Adipocyte (in vitro differentiated cells): ENCODE measurements at regions not wholly inside any gene's neighbourhood (a gene's known extent, or its start where the extent isn't known, plus 50 kb on each side); places are given as distances from the start of the nearest gene placed in this dataset.

Source experiments
- DNase-seq: peaks from one replicate; pipeline ENCODE4 v3.0.0-alpha.2; 2015; ENCODE audit warnings: low read depth
- H3K27me3 ChIP-seq: replicated peaks from 2 replicates; pipeline ENCODE4 v1.7.0; 2013; ENCODE audit warnings: mild to moderate bottlenecking, low read length, moderate library complexity; ENCODE audit not compliant: control insufficient read depth, insufficient read depth
- H3K36me3 ChIP-seq: 2 replicates; pipeline ENCODE4 v1.7.0; 2013; ENCODE audit warnings: low read length, mild to moderate bottlenecking, moderate library complexity; ENCODE audit not compliant: control insufficient read depth, insufficient read depth, severe bottlenecking
- H3K4me1 ChIP-seq: 2 replicates; pipeline ENCODE4 v1.7.0; 2013; ENCODE audit warnings: mild to moderate bottlenecking, low read length, moderate library complexity; ENCODE audit not compliant: control insufficient read depth, insufficient read depth
- H3K4me3 ChIP-seq: 2 replicates; pipeline ENCODE4 v1.7.0; 2013; ENCODE audit warnings: mild to moderate bottlenecking, low read length, moderate library complexity
- H3K9ac ChIP-seq: 2 replicates; pipeline ENCODE4 v1.7.0; 2013; ENCODE audit warnings: mild to moderate bottlenecking, low read length, moderate library complexity
- H3K9me3 ChIP-seq: 2 replicates; pipeline ENCODE4 v1.7.0; 2013; ENCODE audit warnings: mild to moderate bottlenecking, low read length, moderate library complexity; ENCODE audit not compliant: control insufficient read depth

DNA sequence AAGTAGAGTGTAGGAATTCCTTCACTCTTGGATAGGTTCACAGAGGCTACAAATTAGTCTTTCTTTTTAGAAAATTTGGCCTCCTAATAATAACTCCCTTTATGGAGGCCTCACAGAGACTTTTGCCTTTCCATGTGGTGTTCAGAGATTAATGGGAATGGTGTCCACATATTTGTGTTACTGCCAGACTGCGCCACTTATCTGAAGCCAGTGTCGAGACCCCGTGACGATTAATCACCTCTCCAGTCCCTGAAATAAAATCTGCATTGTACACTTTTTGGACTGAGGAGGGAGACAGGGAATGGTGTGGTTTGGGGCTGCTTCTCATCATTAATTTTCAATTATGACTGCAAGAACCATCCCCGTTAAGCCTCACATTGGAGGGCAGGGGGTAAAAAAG is 980.5 kb downstream of the FLRT2 start:
- Histone ChIP-seq H3K36me3 (no peaks in the 10 kb centered on the region), H3K4me3 (no peak overlapping the region), H3K27me3 (no peaks in the 10 kb centered on the region), H3K9me3 (no peaks in the 10 kb centered on the region), H3K9ac (no peak overlapping the region), H3K4me1 (no peaks in the 10 kb centered on the region)
- no peak for DNase-seq

DNA sequence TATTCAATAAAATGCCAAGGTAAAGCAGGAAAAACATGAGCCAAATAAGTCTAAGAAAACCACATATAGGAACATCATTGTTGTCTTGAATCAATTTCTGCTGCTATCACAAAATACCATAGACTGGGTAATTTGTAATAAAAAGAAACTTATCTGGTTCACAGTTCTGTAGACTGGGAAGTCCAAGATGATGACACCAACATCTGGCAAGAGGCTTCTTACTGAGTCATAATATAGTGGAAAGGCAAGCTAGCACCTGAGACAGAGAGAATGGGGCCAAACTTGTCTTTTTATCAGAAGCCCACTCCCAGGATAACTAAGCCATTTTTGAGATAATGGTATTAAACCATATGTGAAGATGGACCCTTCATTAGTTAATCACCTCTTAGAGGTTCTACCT is 975.9 kb downstream of the FLRT2 start:
- no peaks in the 10 kb centered on the region for H3K9me3 ChIP-seq

DNA sequence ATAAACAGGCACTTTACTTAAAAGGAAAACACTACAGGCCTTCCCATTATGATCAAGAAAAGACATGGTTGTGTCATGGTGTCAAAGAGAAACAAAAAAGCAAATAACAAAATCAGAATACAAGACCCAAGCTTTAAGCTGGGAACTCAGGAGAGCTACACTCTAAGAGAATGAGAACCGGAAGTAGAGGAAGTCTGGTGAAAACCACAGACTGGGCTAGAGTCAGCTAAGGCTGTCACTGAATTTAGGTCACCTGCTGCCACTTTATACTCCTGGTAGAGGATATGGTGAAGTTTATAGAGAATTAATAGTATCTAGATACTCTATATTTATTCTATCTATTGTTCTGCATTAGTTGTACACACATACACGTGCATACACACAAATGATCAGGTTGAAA is 971.7 kb downstream of the FLRT2 start:
- H3K4me3 ChIP-seq, result no peak overlapping the region
- H3K36me3 ChIP-seq, result no peaks in the 10 kb centered on the region
- peaks cover 2% of the 10 kb centered on the region for H3K9me3 ChIP-seq
- no peak overlapping the region for H3K9ac ChIP-seq
- no peak for DNase-seq
- no peaks in the 10 kb centered on the region for H3K4me1 ChIP-seq
- H3K27me3 ChIP-seq, result no peaks in the 10 kb centered on the region

More for the DNA sequence above, 975.9 kb downstream of the FLRT2 start:
- DNase-seq, result no peak
- Histone ChIP-seq H3K4me3 (no peak overlapping the region), H3K36me3 (no peaks in the 10 kb centered on the region), H3K4me1 (no peaks in the 10 kb centered on the region), H3K27me3 (no peaks in the 10 kb centered on the region), H3K9ac (no peak overlapping the region)

DNA sequence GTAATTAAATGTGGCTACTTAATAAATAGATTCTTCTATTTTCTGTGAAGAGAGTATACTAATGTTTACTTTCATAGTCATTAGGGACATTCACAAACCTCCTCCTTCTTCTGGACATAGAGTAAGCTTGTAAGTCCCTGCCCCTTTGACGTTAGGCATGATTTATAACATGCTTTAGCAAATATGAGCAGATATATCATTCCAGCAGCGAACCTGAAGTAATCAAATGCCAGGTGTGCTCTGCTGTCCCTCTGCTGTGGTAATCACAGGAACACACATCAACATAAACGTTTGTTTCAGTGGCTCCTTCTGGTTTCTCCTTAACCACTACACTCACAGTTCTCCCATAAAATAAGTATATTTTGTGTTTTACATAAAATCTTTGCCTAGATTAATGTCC is 961.8 kb downstream of the FLRT2 start:
- H3K9ac ChIP-seq, result no peak overlapping the region

DNA sequence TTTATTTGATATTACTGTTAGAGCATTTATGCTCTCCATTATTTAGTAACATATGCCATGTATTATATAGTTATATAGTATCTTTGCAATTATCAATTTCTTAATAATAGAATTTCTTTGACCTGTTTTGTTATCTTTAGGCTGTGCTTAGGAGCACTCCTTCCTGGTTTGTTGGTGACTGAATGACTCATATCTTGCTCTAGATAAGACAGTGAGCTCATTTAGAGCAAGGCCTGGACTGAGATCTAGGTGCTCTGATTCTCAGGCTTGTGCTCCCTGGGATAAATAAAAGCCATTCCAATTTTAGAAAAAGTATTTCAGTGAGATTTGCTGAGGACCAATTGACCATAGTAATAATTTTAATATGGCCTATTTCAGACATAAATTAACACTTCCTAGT is 951.2 kb downstream of the FLRT2 start:
- H3K4me1 ChIP-seq, result no peaks in the 10 kb centered on the region
- H3K9me3 ChIP-seq, result no peaks in the 10 kb centered on the region
- no peak overlapping the region for H3K4me3 ChIP-seq
- no peaks in the 10 kb centered on the region for H3K27me3 ChIP-seq
- H3K36me3 ChIP-seq, result no peaks in the 10 kb centered on the region
- DNase-seq, result peak; percentile 34
- no peak overlapping the region for H3K9ac ChIP-seq

More for the DNA sequence above, 961.8 kb downstream of the FLRT2 start:
- DNase-seq, result no peak
- no peaks in the 10 kb centered on the region for H3K36me3 ChIP-seq
- H3K4me1 ChIP-seq, result no peaks in the 10 kb centered on the region
- H3K27me3 ChIP-seq, result no peaks in the 10 kb centered on the region
- peaks cover 4% of the 10 kb centered on the region for H3K9me3 ChIP-seq
- no peak overlapping the region for H3K4me3 ChIP-seq

DNA sequence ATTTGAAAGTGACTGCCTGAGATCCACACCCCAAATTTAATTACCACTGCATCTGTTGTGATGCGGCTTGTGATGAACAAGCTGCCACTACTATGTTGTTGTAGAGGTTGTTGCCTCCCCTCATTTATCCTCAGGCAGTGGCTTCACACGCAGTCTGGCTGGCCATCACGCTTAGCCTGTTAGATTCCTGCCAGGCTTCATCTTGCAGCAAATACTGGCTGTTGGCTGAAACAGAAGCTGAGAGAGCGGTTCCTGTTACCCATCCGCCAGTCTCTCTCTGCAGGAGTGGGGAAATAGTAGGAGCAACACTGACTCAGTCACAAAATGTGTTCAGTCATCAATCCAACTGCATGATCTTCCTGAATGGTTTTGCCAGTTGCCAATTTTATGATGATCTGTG is 934.4 kb downstream of the FLRT2 start:
- Histone ChIP-seq H3K4me3 (no peak overlapping the region), H3K36me3 (no peaks in the 10 kb centered on the region), H3K9me3 (no peaks in the 10 kb centered on the region), H3K4me1 (no peaks in the 10 kb centered on the region), H3K9ac (no peak overlapping the region), H3K27me3 (no peaks in the 10 kb centered on the region)
- DNase-seq, result no peak

DNA sequence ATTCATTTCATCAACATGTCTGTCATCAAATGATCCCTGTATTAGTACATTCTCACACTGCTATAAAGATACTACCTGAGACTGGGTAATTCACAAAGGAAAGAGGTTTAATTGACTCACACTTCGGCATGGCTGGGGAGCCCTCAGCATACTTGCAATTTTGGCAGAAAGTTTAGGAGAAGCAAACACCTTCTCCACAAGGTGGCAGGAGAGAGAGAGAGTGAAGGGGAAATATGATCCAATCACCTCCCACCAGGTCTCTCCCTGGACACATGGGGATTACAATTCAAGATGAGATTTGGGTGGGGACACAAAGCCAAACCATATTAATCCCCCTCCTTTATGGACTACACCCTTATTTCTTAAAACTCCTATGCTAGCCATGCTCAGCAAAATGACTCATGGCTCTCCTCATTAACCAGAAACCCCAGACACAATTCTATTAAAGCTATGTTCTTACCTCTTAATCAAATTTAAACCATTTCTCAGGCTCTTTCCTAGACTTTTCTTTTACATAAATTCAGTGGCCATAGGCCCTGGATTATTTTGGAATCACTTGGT is 932.3 kb downstream of the FLRT2 start:
- no peaks in the 10 kb centered on the region for H3K27me3 ChIP-seq
- no peak overlapping the region for H3K4me3 ChIP-seq
- no peaks in the 10 kb centered on the region for H3K36me3 ChIP-seq
- no peaks in the 10 kb centered on the region for H3K4me1 ChIP-seq
- DNase-seq, result peak; percentile 40
- no peak overlapping the region for H3K9ac ChIP-seq
- H3K9me3 ChIP-seq, result no peaks in the 10 kb centered on the region

DNA sequence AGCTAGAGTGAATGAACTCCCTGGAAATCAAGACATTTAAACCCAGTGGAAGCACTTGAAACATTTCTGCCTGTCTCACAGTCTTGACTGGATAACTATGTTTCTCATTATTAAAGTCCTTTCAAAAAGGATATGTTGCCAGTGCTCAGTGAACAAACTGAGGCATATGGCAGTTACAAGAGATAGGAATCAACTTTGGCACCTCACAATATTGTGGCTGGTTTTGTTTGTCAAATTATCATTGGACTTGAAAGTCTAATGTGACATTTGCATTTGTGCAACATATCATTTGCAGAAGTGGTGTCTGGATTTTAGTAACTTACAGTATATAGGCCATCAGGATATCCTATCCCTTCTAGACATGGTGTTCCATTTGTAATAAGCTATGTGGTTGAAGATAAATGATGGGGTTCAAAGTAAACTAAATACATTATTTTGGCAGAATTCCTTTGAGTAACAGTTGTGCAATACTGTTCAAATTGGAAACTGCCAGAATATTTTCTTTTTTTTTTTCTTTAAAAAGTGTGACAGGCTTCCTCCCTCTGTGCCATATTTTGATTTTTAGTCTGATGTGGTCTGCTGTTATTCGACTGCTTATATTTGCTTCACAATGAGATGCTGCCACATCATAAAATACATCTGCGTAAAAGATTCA is 927.7 kb downstream of the FLRT2 start:
- Histone ChIP-seq H3K4me3 (no peak overlapping the region), H3K36me3 (no peaks in the 10 kb centered on the region), H3K4me1 (no peaks in the 10 kb centered on the region), H3K9ac (no peak overlapping the region), H3K27me3 (no peaks in the 10 kb centered on the region), H3K9me3 (no peaks in the 10 kb centered on the region)
- DNase-seq, result peak; percentile 10

DNA sequence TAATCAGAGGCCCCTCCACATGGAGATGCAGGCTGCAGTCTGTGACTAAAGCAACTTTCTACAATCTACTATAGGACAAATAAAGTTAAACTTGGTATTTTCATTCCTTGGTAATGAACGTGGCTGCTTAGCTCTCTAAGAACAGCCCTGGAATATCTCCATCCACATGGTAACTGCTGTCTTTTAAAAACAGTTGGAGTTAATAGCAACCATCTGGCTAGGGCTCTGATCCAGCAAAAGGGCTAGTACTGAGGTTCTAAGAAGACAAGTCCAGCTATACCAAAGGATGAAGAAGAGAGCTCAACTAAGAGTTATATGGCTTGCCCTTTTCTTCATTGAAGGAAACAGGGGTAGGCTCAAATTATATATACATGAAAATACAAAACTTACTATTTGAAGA is 920.1 kb downstream of the FLRT2 start:
- H3K9me3 ChIP-seq, result no peaks in the 10 kb centered on the region
- no peaks in the 10 kb centered on the region for H3K27me3 ChIP-seq
- no peak overlapping the region for H3K9ac ChIP-seq
- peak; percentile 66 for DNase-seq
- no peaks in the 10 kb centered on the region for H3K36me3 ChIP-seq
- H3K4me3 ChIP-seq, result no peak overlapping the region
- no peaks in the 10 kb centered on the region for H3K4me1 ChIP-seq

DNA sequence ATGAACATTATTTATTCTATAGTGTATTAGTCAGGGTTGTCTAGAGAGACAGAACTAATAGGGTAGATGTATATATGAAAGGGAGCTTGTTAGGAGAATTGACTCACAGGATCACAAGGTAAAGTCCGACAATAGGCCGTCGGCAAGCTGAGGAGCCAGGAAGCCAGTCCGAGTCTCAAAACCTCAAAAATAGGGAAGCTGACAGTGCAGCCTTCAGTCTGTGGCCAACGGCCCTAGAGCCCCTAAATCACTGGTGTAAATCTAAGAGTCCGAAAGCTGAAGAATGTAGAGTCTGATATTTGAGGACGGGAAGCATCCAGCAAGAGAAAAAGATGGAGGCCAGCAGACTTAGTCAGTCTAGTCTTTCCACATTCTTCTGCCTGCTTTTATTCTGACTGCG is 912.2 kb downstream of the FLRT2 start:
- DNase-seq, result no peak
- no peak overlapping the region for H3K9ac ChIP-seq
- H3K27me3 ChIP-seq, result no peaks in the 10 kb centered on the region
- H3K36me3 ChIP-seq, result no peaks in the 10 kb centered on the region
- H3K9me3 ChIP-seq, result no peaks in the 10 kb centered on the region
- H3K4me1 ChIP-seq, result no peaks in the 10 kb centered on the region
- H3K4me3 ChIP-seq, result no peak overlapping the region

DNA sequence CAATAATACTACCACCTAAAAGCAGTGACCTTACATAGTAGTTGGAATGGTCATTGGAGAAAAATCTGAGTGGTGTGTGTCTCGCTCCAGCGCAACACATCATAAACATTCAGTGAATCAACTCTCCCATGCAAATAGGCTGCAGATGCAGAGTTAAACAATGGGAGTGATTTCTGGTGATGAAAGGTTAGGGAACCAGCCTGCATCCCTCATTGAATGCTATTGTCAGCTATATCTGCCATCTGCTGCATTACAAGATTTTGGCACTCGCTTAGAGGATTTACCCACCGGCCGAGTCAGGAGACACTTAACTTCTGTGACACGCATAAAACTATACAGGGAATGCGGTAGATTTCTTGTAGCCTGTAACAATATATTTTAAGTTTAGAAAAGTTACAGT is 900.9 kb downstream of the FLRT2 start:
- H3K4me3 ChIP-seq, result no peak overlapping the region
- H3K36me3 ChIP-seq, result no peaks in the 10 kb centered on the region
- no peaks in the 10 kb centered on the region for H3K27me3 ChIP-seq
- H3K9ac ChIP-seq, result no peak overlapping the region
- H3K4me1 ChIP-seq, result no peaks in the 10 kb centered on the region
- H3K9me3 ChIP-seq, result no peaks in the 10 kb centered on the region
- DNase-seq, result peak; percentile 67

DNA sequence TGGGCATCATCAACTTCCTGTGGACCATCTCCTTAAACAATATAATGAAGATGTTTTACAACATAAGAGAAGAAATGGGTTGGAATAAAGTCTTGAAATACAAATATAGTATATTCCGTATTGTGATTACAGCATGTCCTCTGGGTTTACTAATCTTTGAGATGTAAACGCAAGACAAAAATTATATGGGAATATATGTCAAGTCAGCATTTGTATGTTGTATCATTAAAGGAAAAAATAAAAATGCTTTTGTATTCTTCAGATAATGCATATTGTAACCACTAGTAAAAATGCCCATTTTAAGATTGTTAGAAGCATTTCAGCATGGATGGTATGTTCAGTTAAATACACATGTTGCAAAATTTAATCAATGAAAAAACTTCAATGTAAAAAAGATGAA is 893.3 kb downstream of the FLRT2 start:
- Histone ChIP-seq H3K4me3 (no peak overlapping the region), H3K4me1 (no peaks in the 10 kb centered on the region), H3K36me3 (no peaks in the 10 kb centered on the region), H3K27me3 (no peaks in the 10 kb centered on the region), H3K9me3 (no peaks in the 10 kb centered on the region), H3K9ac (no peak overlapping the region)
- no peak for DNase-seq
